G401 (cell line): ENCODE measurements at regions not wholly inside any gene's neighbourhood (a gene's known extent, or its start where the extent isn't known, plus 50 kb on each side); places are given as distances from the start of the nearest gene placed in this dataset.
"Not testable (repeated sequence)": the region's sequence is repeated elsewhere in the genome, so short reads cannot be mapped to it uniquely, and the experiment has no call there.

ENCODE experiments used
- DNase-seq: peaks from one replicate; pipeline ENCODE4 v3.0.0-alpha.2; 2015; ENCODE audit warnings: low spot score
- in situ Hi-C: cut with HindIII; loops from 2 replicates; pipeline ENCODE4 v1.10.0; 2016; ENCODE audit warnings: low sequenced_read_pairs, mixed read lengths

DNA sequence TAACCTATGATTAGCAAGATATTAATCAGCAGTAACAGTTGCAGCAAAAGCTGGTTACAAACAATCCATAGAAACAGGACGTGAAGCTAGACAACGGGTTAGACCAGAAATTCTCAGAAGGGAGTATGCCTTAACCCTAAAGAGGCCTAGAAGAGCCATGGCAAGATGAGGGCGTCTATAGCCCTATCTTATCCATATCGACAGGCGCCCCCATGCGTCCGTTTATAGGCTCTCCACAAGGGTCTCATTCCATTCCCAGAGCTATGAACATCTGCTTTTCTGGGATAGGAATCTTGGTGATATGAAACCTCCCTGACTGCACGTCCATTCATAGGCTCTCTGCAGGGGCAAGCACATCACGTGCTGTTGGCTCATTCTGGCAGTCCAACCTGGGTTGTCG lies 109.2 kb upstream of the OR13F1 start:
- in situ Hi-C loops: not testable (repeated sequence)

DNA sequence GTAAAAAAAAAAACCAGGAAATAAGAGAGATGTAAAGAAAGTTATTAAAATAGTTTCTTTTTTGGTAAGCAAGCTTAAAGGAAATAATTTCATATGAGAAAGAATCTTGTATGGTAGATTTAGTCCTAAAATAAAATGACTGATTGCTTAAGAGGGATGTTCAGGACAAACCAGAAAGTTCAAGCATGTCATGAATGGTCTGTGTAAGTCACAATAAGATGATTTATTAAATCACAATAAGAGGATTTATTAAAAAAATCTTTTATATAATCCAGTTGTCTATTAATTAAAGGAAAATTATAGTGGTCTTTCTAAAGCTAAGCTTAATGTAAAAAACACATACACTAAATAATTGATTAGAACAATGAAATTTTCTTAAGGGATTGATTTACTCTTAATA lies 91.8 kb upstream of the OR13F1 start:
- DNase-seq: no peak

More for the DNA sequence above, 109.2 kb upstream of the OR13F1 start:
- not testable (repeated sequence) for DNase-seq

DNA sequence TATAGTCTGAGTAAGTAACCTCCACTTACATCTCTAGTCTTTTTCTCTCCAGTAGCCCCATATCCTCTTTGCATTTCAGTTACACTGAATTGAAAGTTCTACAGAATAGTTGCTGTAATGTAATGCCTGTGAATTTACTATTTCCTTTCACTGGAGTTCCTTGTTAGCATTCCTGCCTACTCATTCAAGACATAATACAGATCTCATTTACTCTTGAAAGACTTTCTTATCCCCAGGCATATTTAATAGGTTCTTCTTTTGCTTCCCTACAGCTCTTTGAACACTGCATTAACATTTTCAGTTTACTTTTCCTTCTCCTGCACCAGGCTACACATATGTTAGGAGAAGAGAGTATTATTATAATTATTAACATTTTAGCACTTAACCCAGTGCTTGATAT lies 87.6 kb upstream of the OR13F1 start:
- in situ Hi-C loops: no loop called here

More for the DNA sequence above, 91.8 kb upstream of the OR13F1 start:
- in situ Hi-C loops: no loop called here

DNA sequence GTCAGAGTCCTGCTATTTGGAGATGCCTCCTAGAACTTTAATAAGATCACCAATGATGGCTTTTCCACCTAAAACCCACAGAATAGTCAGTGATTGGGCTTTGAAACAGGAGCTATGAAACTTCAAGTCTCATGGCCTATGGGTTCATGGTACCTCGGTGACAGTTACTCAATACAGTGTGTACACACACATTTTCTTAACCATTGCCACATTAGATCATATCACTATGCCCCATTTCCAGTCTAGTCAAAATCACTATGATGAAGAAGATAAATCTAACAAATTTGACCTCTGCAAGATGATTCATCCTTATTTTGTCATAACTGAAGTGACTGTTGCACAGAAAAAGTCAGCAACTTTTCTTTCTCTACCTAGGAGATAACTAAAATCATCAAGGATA lies 86.8 kb upstream of the OR13F1 start:
- in situ Hi-C loops: no loop called here
- DNase-seq: no peak

More for the DNA sequence above, 87.6 kb upstream of the OR13F1 start:
- no peak for DNase-seq

DNA sequence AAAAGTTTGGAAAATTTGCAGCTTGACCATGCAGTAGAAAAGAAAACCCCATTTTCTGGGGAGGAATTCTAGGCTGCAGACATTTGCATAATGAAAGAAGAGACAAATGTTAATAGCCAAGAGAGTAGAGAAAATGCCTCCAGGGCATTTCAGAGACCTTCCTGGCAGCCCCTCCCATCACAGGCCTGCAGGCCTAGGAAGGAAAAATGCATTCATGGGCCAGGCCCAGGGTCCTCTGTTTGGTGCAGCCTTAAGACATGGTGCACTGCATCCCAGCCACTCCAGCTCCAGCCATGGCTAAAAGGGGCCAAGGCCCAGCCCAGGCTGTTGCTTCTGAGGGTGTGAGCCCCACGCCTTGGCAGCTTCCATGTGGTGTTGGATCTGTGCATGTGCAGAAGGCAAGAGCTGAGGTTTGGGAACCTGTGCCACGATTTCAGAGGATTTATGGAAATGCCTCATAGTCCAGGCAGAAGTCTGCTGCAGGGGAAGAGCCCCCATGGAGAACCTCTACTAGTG lies 75.0 kb upstream of the OR13F1 start:
- no peak for DNase-seq
- in situ Hi-C loops: no loop called here

DNA sequence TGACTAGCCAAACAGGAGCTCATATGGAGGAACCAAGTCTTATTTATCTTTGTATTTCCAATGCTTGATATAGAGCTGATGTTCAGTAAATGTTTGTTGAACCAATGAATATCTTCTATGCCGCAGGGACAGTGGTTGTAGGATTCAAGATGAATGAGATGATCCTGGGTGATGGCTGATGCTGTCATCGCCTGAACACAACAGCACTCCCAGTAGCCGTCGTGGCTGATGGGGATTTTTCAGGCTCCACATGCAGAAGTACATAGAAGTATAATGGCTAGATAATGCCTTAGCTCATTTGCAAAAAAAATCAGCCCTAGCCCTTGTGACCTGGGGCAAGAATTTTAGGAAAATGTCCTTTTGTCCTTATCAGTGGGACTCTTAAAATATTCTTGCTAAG lies 69.0 kb upstream of the OR13F1 start:
- DNase-seq: no peak
- in situ Hi-C loops: no loop called here

DNA sequence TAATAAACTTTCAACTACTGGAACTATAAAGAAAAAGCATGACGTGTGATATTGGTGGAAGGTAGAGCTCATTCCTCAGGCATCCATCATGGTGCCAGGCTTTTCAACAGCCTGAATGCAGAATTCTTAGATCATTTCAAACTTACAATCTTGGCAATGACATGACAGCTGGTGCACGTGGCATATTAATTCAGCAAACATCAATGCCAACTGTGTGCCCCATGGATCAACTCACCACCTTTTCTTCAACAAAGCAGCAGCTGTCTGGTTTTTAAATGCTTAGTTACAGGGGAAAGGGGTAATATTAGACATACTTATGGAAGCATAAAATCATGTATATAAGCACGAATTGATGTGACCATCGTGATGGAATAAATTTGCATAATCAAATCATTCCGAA lies 56.0 kb upstream of the OR13F1 start:
- DNase-seq: no peak
- in situ Hi-C loops: no loop called here
